Natural killer cell (primary cell): ENCODE measurements at regions not wholly inside any gene's neighbourhood (a gene's known extent, or its start where the extent isn't known, plus 50 kb on each side); places are given as distances from the start of the nearest gene placed in this dataset.

Experiments used
- ATAC-seq, 3 donors: fragments of 150-1000 bp in 2 of 3; fragments of 200-7000 bp in 1 of 3; cut with Tn5 transposase; 1 replicate in 1 of 3; 2 replicates in 2 of 3; pipeline ENCODE4 v1.10.0; 2021; ENCODE audit warnings: mild to moderate bottlenecking in 2 of 3, moderate library complexity in 2 of 3
- DNase-seq, 2 donors: peaks; one replicate each; pipeline versions ENCODE4 v3.0.0 to v3.0.0-alpha.2; 2013 to 2021; ENCODE audit warnings: mixed read lengths in 1 of 2
- H3K27ac ChIP-seq: one replicate; pipeline ENCODE4 v1.5.1; 2013; ENCODE audit warnings: mild to moderate bottlenecking, low read length
- H3K27me3 ChIP-seq: one replicate; pipeline ENCODE4 v1.6.1; 2013; ENCODE audit warnings: low read length; ENCODE audit not compliant: control insufficient read depth, insufficient read depth
- H3K36me3 ChIP-seq: one replicate; pipeline ENCODE4 v1.6.1; 2013; ENCODE audit warnings: low read length; ENCODE audit not compliant: control insufficient read depth, insufficient read depth
- H3K4me1 ChIP-seq: one replicate; pipeline ENCODE4 v1.6.1; 2013; ENCODE audit warnings: low read length; ENCODE audit not compliant: control insufficient read depth, insufficient read depth
- H3K4me3 ChIP-seq: one replicate; pipeline ENCODE4 v1.5.1; 2013; ENCODE audit warnings: low read length
- H3K9me3 ChIP-seq: one replicate; pipeline ENCODE4 v1.6.1; 2013; ENCODE audit warnings: low read length; ENCODE audit not compliant: control insufficient read depth, insufficient read depth
- H3K27ac Mint-ChIP-seq, 2 donors: one replicate each; pipeline ENCODE4 v1.8.0; 2022; ENCODE audit warnings: mild to moderate bottlenecking in 2 of 2, mixed read lengths in 2 of 2, moderate library complexity in 1 of 2
- H3K27me3 Mint-ChIP-seq, 2 donors: one replicate each; pipeline ENCODE4 v1.8.0; 2022; ENCODE audit warnings: low read depth in 2 of 2, mixed read lengths in 2 of 2
- H3K36me3 Mint-ChIP-seq: one replicate; pipeline ENCODE4 v1.8.0; 2022; ENCODE audit warnings: mixed read lengths
- H3K4me1 Mint-ChIP-seq, 2 donors: one replicate each; pipeline ENCODE4 v1.8.0; 2022; ENCODE audit warnings: mixed read lengths in 2 of 2
- H3K4me3 Mint-ChIP-seq: one replicate; pipeline ENCODE4 v1.8.0; 2022; ENCODE audit warnings: mild to moderate bottlenecking, moderate library complexity, mixed read lengths
- H3K9me3 Mint-ChIP-seq, 2 donors: one replicate each; pipeline ENCODE4 v1.8.0; 2022; ENCODE audit warnings: mixed read lengths in 2 of 2
- CTCF ChIP-seq: fragments of 200-600 bp; IDR thresholded peaks from one replicate; pipeline ENCODE4 v1.8.0; 2022; ENCODE audit warnings: antibody characterized with exemption
- WGBS: methylation state at CpG from one replicate; pipeline ENCODE4 v1.1.7; 2013; ENCODE audit warnings: missing lambda C conversion rate; ENCODE audit not compliant: insufficient coverage; 5-methylcytosine and 5-hydroxymethylcytosine counted together
- intact Hi-C: fragments of 100-400 bp; cut with micrococcal nuclease; formaldehyde crosslinking; loops from one replicate; pipeline ENCODE4 v1.14.2; 2022

GRCh38 chr2:144889348-144889747, 369.4 kb upstream of the ZEB2 start:
- peaks cover 0 to 6% of the 10 kb centered on the region in 2 donors for H3K4me1 Mint-ChIP-seq
- intact Hi-C loops: no loop called here
- H3K9me3 ChIP-seq: no peaks in the 10 kb centered on the region
- no peaks in the 10 kb centered on the region for H3K9me3 Mint-ChIP-seq
- 100% methylated on average over 2 of the region's 5 CpGs for WGBS
- H3K36me3 Mint-ChIP-seq: no peaks in the 10 kb centered on the region
- H3K27me3 ChIP-seq: no peaks in the 10 kb centered on the region
- H3K4me3 ChIP-seq: no peak overlapping the region
- no peak for TF ChIP-seq CTCF
- no peak overlapping the region for H3K4me3 Mint-ChIP-seq
- no peaks in the 10 kb centered on the region for H3K4me1 ChIP-seq
- no peak overlapping the region for H3K27ac ChIP-seq
- DNase-seq: no peak
- no peak overlapping the region for H3K27ac Mint-ChIP-seq
- no peaks in the 10 kb centered on the region for H3K36me3 ChIP-seq
- ATAC-seq: no peak
- H3K27me3 Mint-ChIP-seq: no peaks in the 10 kb centered on the region

- Mint-ChIP-seq H3K4me1 (peaks cover 0 to 6% of the 10 kb centered on the region in 2 donors), H3K4me3 (no peak overlapping the region), H3K36me3 (no peaks in the 10 kb centered on the region), H3K27me3 (no peaks in the 10 kb centered on the region), H3K27ac (no peak overlapping the region), H3K9me3 (no peaks in the 10 kb centered on the region)
- no peaks in the 10 kb centered on the region for H3K9me3 ChIP-seq
- intact Hi-C loops: no loop called here
- no peak overlapping the region for H3K4me3 ChIP-seq
- 67% methylated on average over 3 of the region's 3 CpGs for WGBS
- H3K27me3 ChIP-seq: no peaks in the 10 kb centered on the region
- no peaks in the 10 kb centered on the region for H3K36me3 ChIP-seq
- DNase-seq: no peak
- H3K4me1 ChIP-seq: no peaks in the 10 kb centered on the region
- no peak overlapping the region for H3K27ac ChIP-seq
- no peak for TF ChIP-seq CTCF
- no peak for ATAC-seq
Measured at GRCh38 chr2:144886862-144887261, 366.9 kb upstream of the ZEB2 start.

- DNase-seq: no peak
- ATAC-seq: no peak
- intact Hi-C loops: no loop called here
- H3K4me1 Mint-ChIP-seq: no peaks in the 10 kb centered on the region
- no peaks in the 10 kb centered on the region for H3K4me1 ChIP-seq
- H3K9me3 ChIP-seq: no peaks in the 10 kb centered on the region
- H3K4me3 Mint-ChIP-seq: no peak overlapping the region
- no peak for TF ChIP-seq CTCF
- H3K27ac Mint-ChIP-seq: no peak overlapping the region
- H3K27ac ChIP-seq: no peak overlapping the region
- H3K4me3 ChIP-seq: no peak overlapping the region
- no peaks in the 10 kb centered on the region for H3K9me3 Mint-ChIP-seq
- H3K36me3 Mint-ChIP-seq: no peaks in the 10 kb centered on the region
- H3K36me3 ChIP-seq: no peaks in the 10 kb centered on the region
- H3K27me3 ChIP-seq: no peaks in the 10 kb centered on the region
- WGBS: 94% methylated on average over 8 of the region's 8 CpGs
- H3K27me3 Mint-ChIP-seq: peaks cover 0 to 20% of the 10 kb centered on the region in 2 donors
Measured at GRCh38 chr2:144877893-144878292, 358.0 kb upstream of the ZEB2 start.

- Histone ChIP-seq H3K4me3 (no peak overlapping the region), H3K9me3 (no peaks in the 10 kb centered on the region), H3K4me1 (no peaks in the 10 kb centered on the region), H3K36me3 (no peaks in the 10 kb centered on the region), H3K27ac (no peak overlapping the region), H3K27me3 (no peaks in the 10 kb centered on the region)
- Mint-ChIP-seq H3K27me3 (peaks cover 0 to 20% of the 10 kb centered on the region in 2 donors), H3K27ac (no peak overlapping the region), H3K36me3 (no peaks in the 10 kb centered on the region), H3K9me3 (no peaks in the 10 kb centered on the region), H3K4me1 (no peaks in the 10 kb centered on the region), H3K4me3 (no peak overlapping the region)
- intact Hi-C loops: no loop called here
- DNase-seq (no peak), ATAC-seq (no peak)
- WGBS: 94% methylated on average over 3 of the region's 4 CpGs
- TF ChIP-seq CTCF: no peak
Measured at GRCh38 chr2:144876013-144876412, 356.1 kb upstream of the ZEB2 start.
